AG04449 (cell line): ENCODE measurements at regions not wholly inside any gene's neighbourhood (a gene's known extent, or its start where the extent isn't known, plus 50 kb on each side); places are given as distances from the start of the nearest gene placed in this dataset.

Experiments
- CTCF ChIA-PET: fragments of 350-600 bp; formaldehyde crosslinking; extraction: SDS; loops from one replicate; lab custom pipeline; 2021; ENCODE audit warnings: antibody characterized with exemption; lab: Yijun Ruan, JAX
- POLR2A ChIA-PET: fragments of 400-600, 350-600 bp; formaldehyde crosslinking; extraction: SDS; loops from one replicate; lab custom pipeline; 2020; ENCODE audit warnings: antibody characterized with exemption, inconsistent platforms; lab: Yijun Ruan, JAX
- DNase-seq: peaks from one replicate; pipeline ENCODE4 v3.0.0-alpha.2; 2010; ENCODE audit warnings: low read depth, low spot score
- H3K4me3 ChIP-seq: 2 replicates; pipeline ENCODE4 v1.5.1; 2011; ENCODE audit warnings: low read depth, mild to moderate bottlenecking, control low read depth, low read length
- TF ChIP-seq, protein P1 (sequence below): IDR thresholded peaks from one replicate; pipeline ENCODE4 v1.5.1; 2011; ENCODE audit warnings: mild to moderate bottlenecking, moderate library complexity, low read length, control low read depth, inconsistent platforms; ENCODE audit not compliant: insufficient read depth; ENCODE audit errors: missing control alignments

DNA sequence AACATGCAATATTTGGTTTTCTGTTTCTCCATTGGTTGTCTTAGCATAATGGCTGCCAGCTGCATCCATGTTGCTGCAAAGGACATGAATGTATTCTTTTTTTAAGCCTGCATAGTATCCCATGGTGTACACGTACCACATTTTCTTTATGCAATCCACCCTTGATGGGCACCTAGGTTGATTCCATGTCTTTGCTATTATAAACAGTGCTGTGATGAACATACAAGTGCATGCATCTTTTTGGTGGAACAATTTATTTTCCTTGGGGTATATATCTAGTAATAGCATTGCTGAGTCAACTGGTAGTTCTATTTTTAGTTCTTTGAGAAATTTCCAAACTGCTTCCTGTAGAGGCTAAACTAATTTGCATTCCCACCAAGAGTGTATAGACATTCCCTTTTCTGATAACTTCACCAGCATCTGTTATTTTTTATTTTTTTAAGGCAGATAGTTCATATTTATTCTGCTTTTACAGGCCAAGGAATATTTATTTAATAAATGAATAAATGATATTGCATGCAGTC lies 62.4 kb upstream of the NPHP3 start:
- DNase-seq: no peak
- TF ChIP-seq, protein P1, sequence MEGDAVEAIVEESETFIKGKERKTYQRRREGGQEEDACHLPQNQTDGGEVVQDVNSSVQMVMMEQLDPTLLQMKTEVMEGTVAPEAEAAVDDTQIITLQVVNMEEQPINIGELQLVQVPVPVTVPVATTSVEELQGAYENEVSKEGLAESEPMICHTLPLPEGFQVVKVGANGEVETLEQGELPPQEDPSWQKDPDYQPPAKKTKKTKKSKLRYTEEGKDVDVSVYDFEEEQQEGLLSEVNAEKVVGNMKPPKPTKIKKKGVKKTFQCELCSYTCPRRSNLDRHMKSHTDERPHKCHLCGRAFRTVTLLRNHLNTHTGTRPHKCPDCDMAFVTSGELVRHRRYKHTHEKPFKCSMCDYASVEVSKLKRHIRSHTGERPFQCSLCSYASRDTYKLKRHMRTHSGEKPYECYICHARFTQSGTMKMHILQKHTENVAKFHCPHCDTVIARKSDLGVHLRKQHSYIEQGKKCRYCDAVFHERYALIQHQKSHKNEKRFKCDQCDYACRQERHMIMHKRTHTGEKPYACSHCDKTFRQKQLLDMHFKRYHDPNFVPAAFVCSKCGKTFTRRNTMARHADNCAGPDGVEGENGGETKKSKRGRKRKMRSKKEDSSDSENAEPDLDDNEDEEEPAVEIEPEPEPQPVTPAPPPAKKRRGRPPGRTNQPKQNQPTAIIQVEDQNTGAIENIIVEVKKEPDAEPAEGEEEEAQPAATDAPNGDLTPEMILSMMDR: no peak
- no peak overlapping the region for H3K4me3 ChIP-seq
- ChIA-PET POLR2A (no interaction called here), CTCF (no interaction called here)

DNA sequence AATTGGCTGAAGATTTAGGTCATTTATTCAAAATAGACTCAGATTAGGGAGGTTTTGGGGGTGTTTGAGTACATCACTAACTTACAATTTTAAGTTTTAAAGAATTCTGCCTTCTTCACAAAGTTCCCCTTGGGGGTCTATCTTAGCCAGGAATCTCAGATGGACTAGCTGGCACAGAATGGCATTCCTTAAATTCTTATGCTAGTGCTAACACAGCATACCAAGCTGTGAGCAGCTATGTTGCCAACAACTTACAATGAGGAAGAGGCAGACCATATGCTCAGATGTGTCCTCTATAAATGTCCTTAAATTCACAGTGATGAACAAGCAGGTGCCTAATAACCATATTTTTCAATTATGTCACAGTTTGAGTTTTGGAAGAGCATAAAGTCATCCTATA lies 60.9 kb upstream of the NPHP3 start:
- no peak overlapping the region for H3K4me3 ChIP-seq
- ChIA-PET POLR2A (no interaction called here), CTCF (no interaction called here)
- TF ChIP-seq, protein P1: no peak
- no peak for DNase-seq

DNA sequence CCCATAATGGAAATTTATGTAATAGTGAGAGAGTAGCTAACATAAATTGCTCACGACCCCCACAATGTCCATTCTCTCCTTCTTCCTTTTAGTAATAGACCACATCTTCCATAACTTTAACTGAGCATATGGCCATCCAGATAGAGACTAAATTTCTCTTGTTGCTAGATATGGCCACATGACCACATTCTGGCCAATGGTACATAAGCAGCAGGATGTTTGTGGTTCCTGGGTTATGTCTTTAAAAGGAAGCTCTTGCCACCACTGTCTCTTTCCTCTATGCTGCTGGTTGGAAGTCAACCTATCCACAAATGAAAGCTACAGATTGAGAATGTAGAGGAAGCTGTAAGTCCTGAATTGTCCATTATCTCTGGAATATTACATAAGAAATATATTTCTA lies 59.7 kb upstream of the NPHP3 start:
- no peak for DNase-seq
- ChIA-PET POLR2A (no interaction called here), CTCF (interaction anchor here (0.9 to 1.2 kb wide), 2 partner anchors 10 to 11 kb away, joined by 3 to 4 read pairs; no protein-coding TSS in a partner anchor)
- TF ChIP-seq, protein P1: no peak
- no peak overlapping the region for H3K4me3 ChIP-seq

DNA sequence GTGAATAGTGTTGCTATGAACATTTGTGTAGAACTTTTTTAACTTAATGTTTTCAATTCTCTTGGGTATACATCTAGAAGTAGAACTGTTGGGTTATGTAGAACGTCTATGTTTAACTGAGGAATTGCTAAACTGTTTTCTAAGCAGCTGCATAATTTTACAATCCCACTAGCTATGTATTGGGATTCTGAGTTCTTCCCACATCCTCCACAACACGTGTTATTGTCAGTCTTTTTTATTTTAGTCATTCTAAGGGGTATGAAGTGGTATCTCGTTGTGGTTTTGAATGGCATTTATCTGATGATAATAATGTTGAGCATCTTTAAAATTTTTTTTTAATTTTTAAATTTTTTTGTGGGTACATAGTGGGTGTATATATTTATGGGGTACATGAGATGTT lies 55.0 kb upstream of the NPHP3 start:
- CTCF ChIA-PET: interaction anchor here (1.1 kb wide), 1 partner anchor 54 kb away, joined by 3 read pairs; no protein-coding TSS in a partner anchor
- POLR2A ChIA-PET: no interaction called here

DNA sequence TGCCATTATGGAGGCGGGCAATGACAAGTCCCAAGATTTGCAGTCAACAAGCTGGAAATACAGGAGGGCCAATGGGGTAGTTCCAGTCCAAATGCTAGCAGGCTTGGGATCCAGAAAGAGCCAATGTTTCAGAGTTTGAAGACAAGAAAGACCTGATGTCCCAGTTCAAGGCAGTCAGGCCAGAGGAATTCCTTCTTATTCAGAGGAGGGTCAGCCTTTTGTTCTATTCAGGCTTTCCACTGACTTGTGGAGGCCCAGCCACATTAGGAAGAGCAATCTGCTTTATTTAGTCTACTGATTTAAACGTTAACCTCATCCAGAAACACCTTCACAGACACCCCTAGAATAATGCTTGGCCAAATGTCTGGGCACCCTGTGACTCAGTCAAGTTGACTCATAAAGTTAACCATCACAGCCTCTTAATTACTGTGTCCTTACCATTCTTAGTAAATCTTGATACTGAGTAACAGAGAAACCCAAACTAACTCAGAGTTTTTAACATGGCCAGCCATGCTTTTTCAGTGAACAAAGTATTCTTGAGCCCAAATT lies 50.9 kb upstream of the NPHP3 start:
- H3K4me3 ChIP-seq: no peak overlapping the region
- POLR2A ChIA-PET: no interaction called here
- no peak for DNase-seq
- CTCF ChIA-PET: no interaction called here
- TF ChIP-seq, protein P1: no peak

More for the DNA sequence above, 55.0 kb upstream of the NPHP3 start:
- TF ChIP-seq, protein P1: no peak
- no peak overlapping the region for H3K4me3 ChIP-seq
- no peak for DNase-seq

DNA sequence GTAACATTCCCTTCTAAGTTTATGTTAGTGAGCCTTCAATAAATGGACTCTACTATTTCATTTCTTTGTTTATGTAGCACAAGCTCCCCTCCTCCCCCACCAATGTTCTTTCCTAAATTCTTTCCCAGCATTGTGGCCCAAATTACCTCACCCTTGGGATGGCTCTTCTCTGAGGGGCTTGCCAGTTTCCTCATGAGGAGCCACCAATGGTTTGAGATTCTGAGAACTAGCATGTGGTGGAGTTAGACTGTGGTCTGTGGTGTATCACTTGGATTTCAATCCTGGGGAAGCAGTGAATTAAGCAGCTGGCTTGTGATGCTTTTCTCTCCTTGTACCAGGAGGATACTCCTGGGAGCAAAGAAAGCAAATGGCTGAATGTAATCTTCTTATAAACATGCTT lies 50.0 kb upstream of the NPHP3 start:
- ChIA-PET CTCF (interaction anchor here (1.2 kb wide), 1 partner anchor 9 kb away, joined by 4 read pairs; no protein-coding TSS in a partner anchor), POLR2A (no interaction called here)
- no peak overlapping the region for H3K4me3 ChIP-seq

More for the DNA sequence above, 50.0 kb upstream of the NPHP3 start:
- DNase-seq: no peak
- TF ChIP-seq, protein P1: no peak
